ENCODE measurements at regions not wholly inside any gene's neighbourhood (a gene's known extent, or its start where the extent isn't known, plus 50 kb on each side); places are given as distances from the start of the nearest gene placed in this dataset.

- H3K27me3 ChIP-seq (ENCODE audit: control insufficient read depth, insufficient read depth, low read length), result no peaks in the 10 kb centered on the region
- DNase-seq (ENCODE audit: low read depth), result no peak
- H3K36me3 ChIP-seq (ENCODE audit: control insufficient read depth, insufficient read depth, low read length), result no peaks in the 10 kb centered on the region
- TF ChIP-seq, protein P1, sequence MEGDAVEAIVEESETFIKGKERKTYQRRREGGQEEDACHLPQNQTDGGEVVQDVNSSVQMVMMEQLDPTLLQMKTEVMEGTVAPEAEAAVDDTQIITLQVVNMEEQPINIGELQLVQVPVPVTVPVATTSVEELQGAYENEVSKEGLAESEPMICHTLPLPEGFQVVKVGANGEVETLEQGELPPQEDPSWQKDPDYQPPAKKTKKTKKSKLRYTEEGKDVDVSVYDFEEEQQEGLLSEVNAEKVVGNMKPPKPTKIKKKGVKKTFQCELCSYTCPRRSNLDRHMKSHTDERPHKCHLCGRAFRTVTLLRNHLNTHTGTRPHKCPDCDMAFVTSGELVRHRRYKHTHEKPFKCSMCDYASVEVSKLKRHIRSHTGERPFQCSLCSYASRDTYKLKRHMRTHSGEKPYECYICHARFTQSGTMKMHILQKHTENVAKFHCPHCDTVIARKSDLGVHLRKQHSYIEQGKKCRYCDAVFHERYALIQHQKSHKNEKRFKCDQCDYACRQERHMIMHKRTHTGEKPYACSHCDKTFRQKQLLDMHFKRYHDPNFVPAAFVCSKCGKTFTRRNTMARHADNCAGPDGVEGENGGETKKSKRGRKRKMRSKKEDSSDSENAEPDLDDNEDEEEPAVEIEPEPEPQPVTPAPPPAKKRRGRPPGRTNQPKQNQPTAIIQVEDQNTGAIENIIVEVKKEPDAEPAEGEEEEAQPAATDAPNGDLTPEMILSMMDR (IDR thresholded peaks at IDR 0.05; ENCODE audit: insufficient read depth, low read length, poor library complexity, severe bottlenecking), result no peak
- no peak overlapping the region for H3K4me3 ChIP-seq (ENCODE audit: low read depth, low read length)
These were observed 190.3 kb upstream of the SEMA6A start for GRCh38 chr5:116764941-116765340.

DNA sequence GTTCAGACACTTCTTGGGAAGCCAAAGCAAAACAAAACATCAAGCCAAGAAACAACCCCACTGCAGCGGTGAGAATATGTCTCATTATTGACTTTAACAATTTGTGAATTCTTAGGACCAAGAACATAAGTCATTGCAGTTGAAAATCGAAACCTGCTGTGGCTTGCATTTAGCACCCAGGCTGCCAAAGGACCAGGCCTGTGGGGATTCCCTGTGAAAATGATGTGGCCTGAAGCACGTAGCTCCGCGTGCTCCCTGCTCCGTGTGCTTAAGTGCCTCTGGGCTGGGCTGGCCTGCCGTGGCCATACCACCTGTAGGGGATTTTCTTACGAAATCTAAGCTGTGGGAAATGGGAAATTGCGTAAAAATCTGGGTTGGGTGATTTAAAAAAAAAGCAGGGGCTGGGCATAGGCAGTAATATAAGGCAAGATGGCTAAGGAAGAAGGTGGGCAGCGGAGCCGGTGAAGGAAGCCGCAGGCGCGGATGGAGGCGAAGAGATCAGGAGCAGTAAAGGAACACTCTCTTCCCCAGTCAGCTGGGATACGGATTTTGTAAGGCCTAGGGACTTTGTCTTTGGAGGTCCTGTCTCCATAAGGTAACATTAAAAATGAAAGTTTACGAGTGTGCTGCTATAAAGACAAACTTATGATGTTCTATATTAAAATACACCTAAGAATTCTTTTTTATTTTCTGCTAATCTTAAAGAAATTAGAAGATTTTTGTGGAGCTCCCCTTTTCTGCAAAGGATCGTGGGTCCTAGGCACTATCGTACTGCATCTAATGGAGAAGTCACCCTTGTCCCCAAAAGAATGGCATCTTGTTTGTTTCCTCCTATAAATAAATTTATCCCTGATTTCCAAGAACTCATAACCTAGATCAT is 189.6 kb upstream of the SEMA6A start:
- Histone ChIP-seq H3K36me3 (ENCODE audit: control insufficient read depth, insufficient read depth, low read length) (no peaks in the 10 kb centered on the region), H3K4me3 (ENCODE audit: low read depth, low read length) (no peak overlapping the region), H3K27me3 (ENCODE audit: control insufficient read depth, insufficient read depth, low read length) (no peaks in the 10 kb centered on the region)
- DNase-seq (ENCODE audit: low read depth), result no peak
- TF ChIP-seq, protein P1 (IDR thresholded peaks at IDR 0.05; ENCODE audit: insufficient read depth, low read length, poor library complexity, severe bottlenecking), result no peak

DNA sequence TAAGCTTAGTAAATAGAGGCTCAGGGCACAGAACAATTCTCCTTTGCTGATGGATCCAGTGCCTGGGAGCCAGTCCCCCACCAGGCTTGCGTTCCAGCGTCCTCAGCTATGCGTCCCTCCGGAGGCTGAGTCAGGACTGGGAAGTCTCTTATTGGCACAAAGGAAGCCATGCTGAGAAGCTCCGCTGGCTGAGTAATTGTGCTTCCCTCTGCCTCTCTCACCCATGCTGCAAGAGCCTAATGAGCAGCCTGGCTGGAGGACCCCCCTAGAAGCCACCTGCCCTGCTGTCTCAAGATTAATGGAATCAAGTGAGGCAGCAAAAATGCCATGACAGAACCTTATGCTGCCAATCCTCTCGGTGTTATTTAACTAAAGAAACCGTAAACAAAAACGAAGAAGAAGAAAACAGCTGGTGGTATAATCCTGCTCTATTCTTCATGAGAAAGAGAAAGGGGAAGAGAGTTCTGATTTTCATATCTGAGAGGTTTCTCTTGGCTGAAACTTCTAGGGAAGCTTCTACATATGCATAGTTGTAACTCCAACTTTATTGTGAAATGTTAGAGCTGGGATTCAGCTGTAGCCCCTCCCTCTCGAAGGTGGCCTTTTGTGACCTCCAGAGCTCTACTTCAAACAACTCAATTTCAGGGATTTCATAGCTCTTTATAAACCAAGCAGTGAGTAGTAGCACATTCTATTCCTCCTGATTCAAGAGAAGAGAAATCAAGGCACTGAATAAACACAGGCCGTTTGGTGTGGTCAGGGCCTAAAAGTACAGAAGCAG is 185.4 kb upstream of the SEMA6A start:
- DNase-seq (ENCODE audit: low read depth), result no peak
- Histone ChIP-seq H3K4me3 (ENCODE audit: low read depth, low read length) (no peak overlapping the region), H3K36me3 (ENCODE audit: control insufficient read depth, insufficient read depth, low read length) (no peaks in the 10 kb centered on the region), H3K27me3 (ENCODE audit: control insufficient read depth, insufficient read depth, low read length) (no peaks in the 10 kb centered on the region)
- TF ChIP-seq, protein P1 (IDR thresholded peaks at IDR 0.05; ENCODE audit: insufficient read depth, low read length, poor library complexity, severe bottlenecking), result no peak

- Histone ChIP-seq H3K36me3 (ENCODE audit: control insufficient read depth, insufficient read depth, low read length) (no peaks in the 10 kb centered on the region), H3K27me3 (ENCODE audit: control insufficient read depth, insufficient read depth, low read length) (no peaks in the 10 kb centered on the region), H3K4me3 (ENCODE audit: low read depth, low read length) (no peak overlapping the region)
- TF ChIP-seq, protein P1 (IDR thresholded peaks at IDR 0.05; ENCODE audit: insufficient read depth, low read length, poor library complexity, severe bottlenecking), result no peak
- DNase-seq (ENCODE audit: low read depth), result no peak
These were observed 182.7 kb upstream of the SEMA6A start for GRCh38 chr5:116757326-116757725.

DNA sequence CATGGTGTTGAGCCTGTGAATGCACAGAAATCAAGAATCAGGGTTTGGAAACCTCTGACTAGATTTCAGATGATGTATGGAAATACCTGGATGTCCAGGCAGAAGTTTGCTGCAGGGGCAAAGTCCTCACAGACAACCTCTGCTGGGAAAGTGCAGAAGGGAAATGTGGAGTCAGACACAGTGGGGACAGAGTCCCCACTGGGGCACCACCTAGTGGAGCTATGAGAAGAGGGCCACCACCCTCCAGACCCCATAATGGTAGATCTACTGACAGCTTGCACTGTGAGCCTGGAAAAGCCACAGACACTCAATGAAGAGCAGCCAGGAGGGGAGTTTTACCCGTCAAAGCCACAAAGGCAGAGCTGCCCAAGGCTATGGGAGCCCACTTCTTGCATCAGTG is 181.9 kb upstream of the SEMA6A start:
- TF ChIP-seq, protein P1 (IDR thresholded peaks at IDR 0.05; ENCODE audit: insufficient read depth, low read length, poor library complexity, severe bottlenecking), result no peak
- H3K36me3 ChIP-seq (ENCODE audit: control insufficient read depth, insufficient read depth, low read length), result no peaks in the 10 kb centered on the region
- H3K4me3 ChIP-seq (ENCODE audit: low read depth, low read length), result no peak overlapping the region
- no peak for DNase-seq (ENCODE audit: low read depth)
- no peaks in the 10 kb centered on the region for H3K27me3 ChIP-seq (ENCODE audit: control insufficient read depth, insufficient read depth, low read length)

Measured in kidney epithelial cell (primary cell).